ENCODE measurements at regions not wholly inside any gene's neighbourhood (a gene's known extent, or its start where the extent isn't known, plus 50 kb on each side); places are given as distances from the start of the nearest gene placed in this dataset.

GRCh38 chr5:107153283-107153682 lies 517.5 kb downstream of the EFNA5 start:
- no peaks in the 10 kb centered on the region for H3K4me1 ChIP-seq (replicated peaks)
- no peaks in the 10 kb centered on the region for H3K9me3 ChIP-seq
- H3K27ac ChIP-seq, result no peak overlapping the region
- 42% methylated on average over 2 of the region's 2 CpGs for WGBS
- H3K36me3 ChIP-seq, result no peaks in the 10 kb centered on the region
- intact Hi-C loops (cut with DNase I), result no loop called here
- H3K27me3 ChIP-seq (replicated peaks; ENCODE audit: insufficient read depth), result no peaks in the 10 kb centered on the region
- DNase-seq (ENCODE audit: low spot score), result no peak
- TF ChIP-seq POLR2AphosphoS5 (IDR thresholded peaks at IDR 0.05) (no peak), POLR2A (IDR thresholded peaks at IDR 0.05) (no peak), CTCF (IDR thresholded peaks at IDR 0.05) (no peak)
- H3K4me3 ChIP-seq, result no peak overlapping the region

GRCh38 chr5:107149243-107150005 lies 521.3 kb downstream of the EFNA5 start:
- H3K27me3 ChIP-seq (replicated peaks; ENCODE audit: insufficient read depth), result no peaks in the 10 kb centered on the region
- no peaks in the 10 kb centered on the region for H3K36me3 ChIP-seq
- H3K4me3 ChIP-seq, result no peak overlapping the region
- 38% methylated on average over 3 of the region's 3 CpGs for WGBS
- intact Hi-C loops (cut with DNase I), result no loop called here
- H3K27ac ChIP-seq, result no peak overlapping the region
- no peak for DNase-seq (ENCODE audit: low spot score)
- H3K4me1 ChIP-seq (replicated peaks), result no peaks in the 10 kb centered on the region
- no peaks in the 10 kb centered on the region for H3K9me3 ChIP-seq
- TF ChIP-seq POLR2AphosphoS5 (IDR thresholded peaks at IDR 0.05), result no peak
- TF ChIP-seq CTCF (IDR thresholded peaks at IDR 0.05), result no peak
- no peak for TF ChIP-seq POLR2A (IDR thresholded peaks at IDR 0.05)

GRCh38 chr5:107147589-107147988 lies 523.1 kb downstream of the EFNA5 start:
- Histone ChIP-seq H3K27ac (no peak overlapping the region), H3K27me3 (replicated peaks; ENCODE audit: insufficient read depth) (no peaks in the 10 kb centered on the region), H3K36me3 (no peaks in the 10 kb centered on the region), H3K4me1 (replicated peaks) (no peaks in the 10 kb centered on the region), H3K9me3 (no peaks in the 10 kb centered on the region), H3K4me3 (no peak overlapping the region)
- no peak for DNase-seq (ENCODE audit: low spot score)
- intact Hi-C loops (cut with DNase I), result no loop called here
- WGBS, result 35% methylated on average over 1 of the region's 1 CpG
- TF ChIP-seq POLR2A (IDR thresholded peaks at IDR 0.05) (no peak), CTCF (IDR thresholded peaks at IDR 0.05) (no peak), POLR2AphosphoS5 (IDR thresholded peaks at IDR 0.05) (no peak)

DNA sequence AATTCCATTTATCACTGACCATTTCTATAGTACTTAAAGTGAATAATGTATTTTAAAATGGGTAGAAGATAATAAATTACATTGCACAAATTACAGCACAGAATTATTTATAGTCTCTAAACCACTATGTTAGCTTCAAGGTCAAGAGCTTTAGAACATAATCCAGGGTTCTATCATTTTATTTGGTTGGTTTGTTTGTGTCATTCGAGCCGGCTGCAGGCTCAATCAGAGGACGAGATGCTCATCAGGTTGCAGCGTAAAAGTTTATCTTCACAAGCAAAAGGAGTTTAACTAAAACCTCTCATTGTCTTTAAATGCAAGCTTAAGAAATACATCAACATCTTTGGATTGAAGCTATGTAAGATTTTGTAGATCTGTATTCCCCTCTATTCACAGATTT lies 523.8 kb downstream of the EFNA5 start:
- 26% methylated on average over 4 of the region's 4 CpGs for WGBS
- intact Hi-C loops (cut with DNase I), result no loop called here
- TF ChIP-seq POLR2AphosphoS5 (IDR thresholded peaks at IDR 0.05) (no peak), POLR2A (IDR thresholded peaks at IDR 0.05) (no peak), CTCF (IDR thresholded peaks at IDR 0.05) (no peak)
- no peaks in the 10 kb centered on the region for H3K9me3 ChIP-seq
- no peaks in the 10 kb centered on the region for H3K4me1 ChIP-seq (replicated peaks)
- H3K36me3 ChIP-seq, result no peaks in the 10 kb centered on the region
- no peaks in the 10 kb centered on the region for H3K27me3 ChIP-seq (replicated peaks; ENCODE audit: insufficient read depth)
- no peak overlapping the region for H3K4me3 ChIP-seq
- DNase-seq (ENCODE audit: low spot score), result no peak
- H3K27ac ChIP-seq, result no peak overlapping the region

DNA sequence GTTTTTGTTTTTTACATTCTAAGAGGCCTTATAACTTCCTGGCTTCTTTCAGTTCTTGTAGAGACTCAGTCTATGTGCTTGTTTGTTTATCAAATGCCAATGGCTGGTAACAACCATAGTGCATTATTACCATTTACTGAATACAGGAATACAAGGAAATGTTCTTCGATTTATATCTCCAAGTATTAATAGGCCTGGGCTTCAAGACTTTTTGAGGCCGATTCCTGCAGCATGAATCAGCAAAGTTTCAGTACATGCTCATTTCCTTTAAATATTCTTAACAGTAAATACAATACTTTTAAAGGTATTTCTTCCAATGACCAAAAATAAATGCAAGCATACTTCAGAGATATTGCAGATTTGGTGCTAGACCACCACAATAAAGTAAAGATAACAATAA lies 535.3 kb downstream of the EFNA5 start:
- intact Hi-C loops (cut with DNase I), result no loop called here
- no peaks in the 10 kb centered on the region for H3K36me3 ChIP-seq
- no peaks in the 10 kb centered on the region for H3K9me3 ChIP-seq
- no peak for DNase-seq (ENCODE audit: low spot score)
- WGBS, result 60% methylated on average over 2 of the region's 2 CpGs
- H3K4me1 ChIP-seq (replicated peaks), result no peaks in the 10 kb centered on the region
- no peak for TF ChIP-seq POLR2AphosphoS5 (IDR thresholded peaks at IDR 0.05)
- TF ChIP-seq CTCF (IDR thresholded peaks at IDR 0.05), result no peak
- no peak for TF ChIP-seq POLR2A (IDR thresholded peaks at IDR 0.05)
- no peaks in the 10 kb centered on the region for H3K27me3 ChIP-seq (replicated peaks; ENCODE audit: insufficient read depth)
- no peak overlapping the region for H3K27ac ChIP-seq
- no peak overlapping the region for H3K4me3 ChIP-seq
